ENCODE measurements at regions not wholly inside any gene's neighbourhood (a gene's known extent, or its start where the extent isn't known, plus 50 kb on each side); places are given as distances from the start of the nearest gene placed in this dataset.

GRCh38 chr4:137611998-137612700, 79.9 kb upstream of the PCDH18 start:
- no peak for DNase-seq

GRCh38 chr4:137610960-137611359, 78.7 kb upstream of the PCDH18 start:
- no peak for DNase-seq

DNA sequence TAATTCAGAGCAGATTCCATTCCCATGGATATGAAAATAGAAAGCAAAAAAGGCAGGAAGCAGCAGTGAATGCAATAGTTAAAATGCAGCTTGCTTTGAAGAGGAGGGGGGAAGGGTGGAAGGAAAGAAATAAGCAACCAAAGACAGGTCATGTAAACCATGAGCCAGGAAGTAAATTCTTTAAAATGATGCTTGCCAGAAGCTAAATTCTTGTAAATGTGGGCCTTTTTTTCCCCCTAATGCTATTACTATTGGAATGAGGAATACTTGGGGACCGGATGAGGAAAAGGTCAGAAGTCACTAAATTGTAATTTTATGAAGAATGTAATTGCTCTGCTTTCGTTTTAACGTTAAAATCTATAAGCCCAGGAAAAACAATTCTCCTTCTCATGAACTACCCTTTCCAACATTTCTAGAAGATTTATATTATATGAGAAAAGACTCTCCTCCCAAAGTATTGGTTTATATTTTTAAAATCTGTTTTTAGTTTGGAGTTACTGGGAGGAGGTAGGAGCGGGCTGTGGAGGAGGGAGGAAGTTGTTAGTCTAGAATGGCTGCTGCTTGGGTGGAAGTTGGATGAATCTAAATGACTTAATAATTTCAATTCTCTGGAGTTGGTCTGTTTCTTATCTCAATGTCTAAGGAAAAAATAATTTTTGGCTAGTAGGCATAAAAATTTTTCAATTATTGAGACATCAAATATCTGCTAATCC, 77.6 kb upstream of the PCDH18 start:
- DNase-seq: no peak

- no peak for DNase-seq
These were observed 75.8 kb upstream of the PCDH18 start for GRCh38 chr4:137608085-137608484.

DNA sequence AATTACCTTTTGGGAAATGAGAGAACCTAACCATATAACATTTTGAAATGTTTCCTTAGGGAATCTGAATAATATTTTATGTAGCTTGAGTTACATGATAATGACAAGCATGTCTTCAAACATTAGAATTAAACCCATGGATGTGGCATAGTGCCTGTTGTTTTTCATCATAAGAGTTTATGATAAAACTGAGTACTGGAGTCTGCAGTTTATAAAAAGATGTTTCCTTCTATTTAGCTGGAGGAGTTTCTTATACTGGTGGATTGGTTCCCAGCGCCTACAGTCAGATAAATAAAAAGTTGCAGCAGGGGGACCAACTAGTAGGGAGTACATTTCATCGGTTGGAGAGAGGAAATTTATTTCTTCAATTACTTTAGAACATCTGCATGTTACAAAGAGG, 70.1 kb upstream of the PCDH18 start:
- no peak for DNase-seq

- no peak for DNase-seq
These were observed 69.6 kb upstream of the PCDH18 start for GRCh38 chr4:137601934-137602333.

DNA sequence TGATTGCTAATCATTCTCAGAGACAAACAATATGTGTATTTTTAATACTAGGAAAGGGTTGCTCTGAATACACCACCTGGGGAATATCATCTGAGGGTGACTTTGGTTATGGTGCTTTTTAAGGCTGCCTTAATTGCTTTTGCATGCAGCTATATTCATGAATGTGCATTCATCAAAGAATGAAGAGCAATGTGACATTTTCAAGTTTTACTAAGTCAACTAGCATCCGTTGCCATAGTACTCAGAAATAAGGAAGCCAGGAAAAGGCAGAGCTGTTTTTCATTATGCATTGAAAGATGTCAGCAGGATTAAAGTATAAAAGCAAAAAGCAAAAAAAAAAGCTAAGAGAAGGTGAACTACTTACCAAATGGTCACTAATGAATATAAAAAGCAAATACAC, 67.4 kb upstream of the PCDH18 start:
- DNase-seq: no peak

DNA sequence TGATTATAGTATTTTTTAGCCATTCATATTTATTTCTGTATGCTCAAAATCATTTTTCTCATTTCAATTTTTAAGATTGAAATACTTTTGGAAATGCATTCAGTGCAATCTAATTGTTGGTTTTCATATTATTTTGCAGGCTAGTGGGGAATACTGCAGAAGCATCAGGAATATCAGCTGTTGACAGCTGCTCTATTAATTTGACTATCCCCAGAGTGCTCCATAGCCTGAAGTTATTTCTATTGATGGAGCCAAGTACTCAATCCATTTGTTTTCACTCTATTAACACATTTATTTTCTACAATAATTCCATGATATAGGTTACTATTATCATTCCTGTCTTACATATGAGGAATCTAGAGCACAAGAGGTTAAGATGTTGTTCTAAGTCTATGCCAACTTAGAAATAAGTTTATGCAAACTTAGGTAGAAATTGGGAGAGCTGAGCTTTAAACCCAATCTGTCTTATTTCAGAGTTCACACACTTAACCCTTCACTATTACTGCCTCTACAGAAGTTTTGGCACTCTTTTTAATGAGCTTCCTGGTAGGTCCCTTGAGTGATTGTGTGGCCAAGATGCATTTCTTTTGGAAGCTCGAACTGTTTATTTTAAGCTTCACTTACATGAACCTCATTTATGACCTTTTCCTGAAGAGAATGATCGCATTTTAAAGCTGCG, 65.6 kb upstream of the PCDH18 start:
- DNase-seq: no peak

DNA sequence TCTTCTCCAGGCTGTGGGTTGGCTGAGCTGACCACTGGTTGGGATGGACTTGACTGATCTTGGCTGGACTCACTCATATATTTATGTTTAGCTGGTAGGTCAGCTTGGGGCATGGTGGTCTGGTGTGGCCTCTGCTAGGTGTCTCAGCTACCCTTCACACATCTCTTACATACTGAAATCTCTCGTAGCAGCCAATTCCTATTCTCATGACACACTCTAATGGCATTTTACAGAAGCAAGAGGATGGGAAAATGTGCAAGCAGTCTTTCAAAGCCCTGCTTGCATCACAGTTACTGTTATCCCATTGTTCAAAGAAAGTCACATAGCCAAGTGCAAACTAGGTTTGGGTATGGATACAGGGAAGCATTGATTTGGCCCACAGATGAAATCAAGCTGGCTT, 55.5 kb upstream of the PCDH18 start:
- DNase-seq: no peak

DNA sequence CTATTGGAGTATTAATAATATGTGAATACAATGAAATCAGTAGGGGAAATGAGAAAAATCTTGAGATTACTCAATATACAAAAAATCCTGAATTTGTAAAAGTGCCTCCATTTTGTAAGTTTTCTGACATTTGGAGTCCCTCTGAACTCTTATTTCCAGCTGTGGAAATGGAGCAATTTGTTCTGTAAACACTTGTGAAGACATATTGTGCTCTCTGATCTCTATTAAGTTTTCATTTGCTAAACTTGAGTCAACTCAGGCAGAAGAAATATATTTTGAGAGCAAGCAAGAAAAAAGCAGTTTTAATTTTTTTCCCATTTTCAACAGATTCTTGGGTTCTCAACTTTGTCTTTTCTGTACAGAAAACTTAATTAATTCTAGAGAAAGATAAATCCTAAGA, 51.4 kb upstream of the PCDH18 start:
- DNase-seq: no peak

Measured in NCI-H1417 treated with DMSO at 0.1 percent for 48 hours (cell line).